HEK293T (cell line): ENCODE measurements at regions not wholly inside any gene's neighbourhood (a gene's known extent, or its start where the extent isn't known, plus 50 kb on each side); places are given as distances from the start of the nearest gene placed in this dataset.

Source experiments
- ELF4 ChIP-seq: fragments of 450-650 bp; IDR thresholded peaks from 2 replicates; pipeline ENCODE4 v1.6.1; 2017; ENCODE audit warnings: antibody characterized with exemption
- FOXA1 ChIP-seq: fragments of 450-650 bp; IDR thresholded peaks from 2 replicates; pipeline ENCODE4 v1.6.1; 2016; ENCODE audit warnings: mild to moderate bottlenecking
- FOXK2 ChIP-seq: fragments of 450-650 bp; IDR thresholded peaks from 2 replicates; pipeline ENCODE4 v1.6.1; 2016; ENCODE audit warnings: mild to moderate bottlenecking
- SUZ12 ChIP-seq: fragments of 450-650 bp; IDR thresholded peaks from 2 replicates; pipeline ENCODE4 v1.6.1; 2016; ENCODE audit warnings: mild to moderate bottlenecking

DNA sequence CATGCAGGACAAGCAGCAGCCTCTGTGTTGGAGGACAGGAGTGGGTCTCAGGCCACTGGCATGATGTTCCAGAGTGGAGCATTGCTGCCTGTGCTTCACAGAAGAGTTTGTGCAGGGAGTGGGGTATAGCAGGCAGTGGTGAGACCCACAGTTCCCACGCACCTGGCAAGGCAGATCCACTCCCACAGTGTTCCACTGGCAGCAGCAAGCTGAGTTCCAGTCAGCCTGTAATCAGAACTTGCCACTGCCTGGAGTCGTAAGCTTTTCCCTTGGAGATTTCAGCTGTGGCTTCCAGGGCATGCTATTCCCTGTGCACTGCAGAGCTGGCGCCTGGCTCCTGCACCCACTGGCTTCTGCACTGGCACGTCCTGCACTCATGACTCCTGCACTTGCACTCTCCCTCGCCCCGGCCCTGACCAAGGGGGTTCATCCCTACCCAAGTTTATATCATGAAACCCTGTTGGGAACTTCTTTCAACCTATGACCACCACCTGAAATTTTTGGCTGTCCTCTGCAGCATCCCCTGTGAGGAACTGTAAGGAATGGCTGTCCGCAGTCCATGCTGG is 1144.3 kb downstream of the RAPGEF2 start:
- TF ChIP-seq ELF4 = no peak
- no peak for TF ChIP-seq FOXA1
- no peak for TF ChIP-seq SUZ12
- TF ChIP-seq FOXK2 = no peak
